Activated CD8-positive, alpha-beta T cell treated with anti-CD3 and anti-CD28 coated beads for 36 hours (primary cell): ENCODE measurements at regions not wholly inside any gene's neighbourhood (a gene's known extent, or its start where the extent isn't known, plus 50 kb on each side); places are given as distances from the start of the nearest gene placed in this dataset.

Experiments used
- ATAC-seq: fragments of 200-7000 bp; cut with Tn5 transposase; one replicate; pipeline ENCODE4 v1.10.0; 2021; ENCODE audit warnings: mild to moderate bottlenecking, moderate library complexity
- CTCF ChIA-PET: fragments of 350-600 bp; sonication (Branson Sonifier 250); formaldehyde crosslinking; loops from one replicate; lab custom pipeline; 2021; ENCODE audit warnings: antibody characterized with exemption; lab: Charles Lee
- POLR2A ChIA-PET: fragments of 350-600 bp; sonication (Branson Sonifier 250); formaldehyde crosslinking; loops from one replicate; lab custom pipeline; 2021; ENCODE audit warnings: antibody characterized with exemption; lab: Charles Lee
- DNase-seq: peaks from one replicate; pipeline ENCODE4 v3.0.0-alpha.2; 2020
- H3K27ac Mint-ChIP-seq: one replicate; pipeline ENCODE4 v1.8.0; 2021; ENCODE audit warnings: mild to moderate bottlenecking, mixed read lengths
- H3K27me3 Mint-ChIP-seq: one replicate; pipeline ENCODE4 v1.8.0; 2021; ENCODE audit warnings: mixed read lengths
- H3K36me3 Mint-ChIP-seq: one replicate; pipeline ENCODE4 v1.8.0; 2021; ENCODE audit warnings: low read depth, mixed read lengths
- H3K4me1 Mint-ChIP-seq: one replicate; pipeline ENCODE4 v1.8.0; 2021; ENCODE audit warnings: low read depth, mixed read lengths
- H3K4me3 Mint-ChIP-seq: one replicate; pipeline ENCODE4 v1.8.0; 2021; ENCODE audit warnings: mild to moderate bottlenecking, moderate library complexity, mixed read lengths
- H3K9me3 Mint-ChIP-seq: one replicate; pipeline ENCODE4 v1.8.0; 2021; ENCODE audit warnings: mixed read lengths
- CTCF ChIP-seq: fragments of 200-600 bp; IDR thresholded peaks from one replicate; pipeline ENCODE4 v1.8.0; 2022; ENCODE audit warnings: antibody characterized with exemption, mild to moderate bottlenecking
- intact Hi-C: fragments of 100-400 bp; cut with micrococcal nuclease; formaldehyde crosslinking; loops from one replicate; pipeline ENCODE4 v1.10.0; 2022

GRCh38 chr1:29849991-29850757, 613.9 kb downstream of the PTPRU start:
- no peak for DNase-seq
- Mint-ChIP-seq H3K4me3 (no peak overlapping the region), H3K36me3 (no peaks in the 10 kb centered on the region), H3K27ac (no peak overlapping the region), H3K27me3 (peaks cover 5% of the 10 kb centered on the region), H3K9me3 (no peaks in the 10 kb centered on the region), H3K4me1 (no peaks in the 10 kb centered on the region)
- intact Hi-C loops = no loop called here
- CTCF ChIA-PET = interaction anchor here (0.8 to 1.6 kb wide), 3 partner anchors 12 to 614 kb away, joined by 3 to 4 read pairs (median 3); partner anchors contain the start of gene PTPRU
- POLR2A ChIA-PET = no interaction called here
- no peak for TF ChIP-seq CTCF
- ATAC-seq = no peak

GRCh38 chr1:29849038-29849750, 612.9 kb downstream of the PTPRU start:
- Mint-ChIP-seq H3K4me3 (no peak overlapping the region), H3K27me3 (peaks cover 5% of the 10 kb centered on the region), H3K4me1 (no peaks in the 10 kb centered on the region), H3K27ac (no peak overlapping the region), H3K9me3 (no peaks in the 10 kb centered on the region), H3K36me3 (no peaks in the 10 kb centered on the region)
- ATAC-seq (peak; percentile 60), DNase-seq (peak; percentile 67)
- peak; percentile 51 for TF ChIP-seq CTCF
- POLR2A ChIA-PET = no interaction called here
- intact Hi-C loops = no loop called here
- CTCF ChIA-PET = interaction anchor here (0.8 to 1.6 kb wide), 3 partner anchors 11 to 613 kb away, joined by 3 to 4 read pairs (median 3); partner anchors contain the start of gene PTPRU

GRCh38 chr1:29845910-29846309, 609.6 kb downstream of the PTPRU start:
- Mint-ChIP-seq H3K36me3 (no peaks in the 10 kb centered on the region), H3K4me3 (no peak overlapping the region)
- intact Hi-C loops = no loop called here

GRCh38 chr1:29842130-29842529, 605.8 kb downstream of the PTPRU start:
- ATAC-seq (no peak), DNase-seq (no peak)
- TF ChIP-seq CTCF = no peak
- H3K9me3 Mint-ChIP-seq = peaks cover 8% of the 10 kb centered on the region
- no peaks in the 10 kb centered on the region for H3K36me3 Mint-ChIP-seq
- intact Hi-C loops = no loop called here
- H3K4me1 Mint-ChIP-seq = no peaks in the 10 kb centered on the region
- peaks cover 6% of the 10 kb centered on the region for H3K27me3 Mint-ChIP-seq
- no peak overlapping the region for H3K4me3 Mint-ChIP-seq
- no peak overlapping the region for H3K27ac Mint-ChIP-seq
- POLR2A ChIA-PET = no interaction called here
- CTCF ChIA-PET = no interaction called here

More at GRCh38 chr1:29845910-29846309, 609.6 kb downstream of the PTPRU start:
- ChIA-PET POLR2A (no interaction called here), CTCF (no interaction called here)
- H3K4me1 Mint-ChIP-seq = no peaks in the 10 kb centered on the region
- peaks cover 5% of the 10 kb centered on the region for H3K27me3 Mint-ChIP-seq
- DNase-seq (no peak), ATAC-seq (no peak)
- peaks cover 8% of the 10 kb centered on the region for H3K9me3 Mint-ChIP-seq
- no peak for TF ChIP-seq CTCF
- H3K27ac Mint-ChIP-seq = no peak overlapping the region

- intact Hi-C loops = no loop called here
- CTCF ChIA-PET = no interaction called here
These were observed 603.4 kb downstream of the PTPRU start for GRCh38 chr1:29839726-29840125.

More at GRCh38 chr1:29839726-29840125, 603.4 kb downstream of the PTPRU start:
- ATAC-seq (no peak), DNase-seq (no peak)
- no peak for TF ChIP-seq CTCF
- peaks cover 4% of the 10 kb centered on the region for H3K27me3 Mint-ChIP-seq
- no peak overlapping the region for H3K4me3 Mint-ChIP-seq
- H3K36me3 Mint-ChIP-seq = no peaks in the 10 kb centered on the region
- no peak overlapping the region for H3K27ac Mint-ChIP-seq
- H3K9me3 Mint-ChIP-seq = peaks cover 8% of the 10 kb centered on the region
- no peaks in the 10 kb centered on the region for H3K4me1 Mint-ChIP-seq
- POLR2A ChIA-PET = no interaction called here
